Immature natural killer cell (primary cell): ENCODE measurements at regions not wholly inside any gene's neighbourhood (a gene's known extent, or its start where the extent isn't known, plus 50 kb on each side); places are given as distances from the start of the nearest gene placed in this dataset.
"Not testable (repeated sequence)": the region's sequence is repeated elsewhere in the genome, so short reads cannot be mapped to it uniquely, and the experiment has no call there.

Source experiments
- DNase-seq, 3 donors: peaks; one replicate each; pipeline ENCODE4 v3.0.0; 2022; ENCODE audit warnings: mixed read lengths in 1 of 3
- H3K27ac Mint-ChIP-seq, 6 donors: one replicate each; pipeline ENCODE4 v1.8.0; 2020; ENCODE audit warnings: mixed read lengths in 6 of 6, mild to moderate bottlenecking in 5 of 6, inconsistent platforms in 4 of 6, moderate library complexity in 3 of 6
- H3K27me3 Mint-ChIP-seq, 3 donors: one replicate each; pipeline ENCODE4 v1.8.0; 2020 to 2021; ENCODE audit warnings: low read depth in 3 of 3, mild to moderate bottlenecking in 3 of 3, mixed read lengths in 3 of 3, moderate library complexity in 3 of 3, inconsistent platforms in 1 of 3
- H3K36me3 Mint-ChIP-seq, 3 donors: one replicate each; pipeline ENCODE4 v1.8.0; 2020; ENCODE audit warnings: mixed read lengths in 3 of 3, inconsistent platforms in 2 of 3, mild to moderate bottlenecking in 2 of 3
- H3K4me1 Mint-ChIP-seq, 2 donors: one replicate each; pipeline ENCODE4 v1.8.0; 2020; ENCODE audit warnings: inconsistent platforms in 2 of 2, mild to moderate bottlenecking in 2 of 2, mixed read lengths in 2 of 2, moderate library complexity in 1 of 2
- H3K4me3 Mint-ChIP-seq, 5 donors: one replicate each; pipeline ENCODE4 v1.8.0; 2020; ENCODE audit warnings: mild to moderate bottlenecking in 5 of 5, mixed read lengths in 5 of 5, inconsistent platforms in 3 of 5, moderate library complexity in 3 of 5
- H3K9me3 Mint-ChIP-seq, 6 donors: one replicate each; pipeline ENCODE4 v1.8.0; 2020; ENCODE audit warnings: mild to moderate bottlenecking in 6 of 6, mixed read lengths in 6 of 6, inconsistent platforms in 4 of 6, moderate library complexity in 3 of 6

DNA sequence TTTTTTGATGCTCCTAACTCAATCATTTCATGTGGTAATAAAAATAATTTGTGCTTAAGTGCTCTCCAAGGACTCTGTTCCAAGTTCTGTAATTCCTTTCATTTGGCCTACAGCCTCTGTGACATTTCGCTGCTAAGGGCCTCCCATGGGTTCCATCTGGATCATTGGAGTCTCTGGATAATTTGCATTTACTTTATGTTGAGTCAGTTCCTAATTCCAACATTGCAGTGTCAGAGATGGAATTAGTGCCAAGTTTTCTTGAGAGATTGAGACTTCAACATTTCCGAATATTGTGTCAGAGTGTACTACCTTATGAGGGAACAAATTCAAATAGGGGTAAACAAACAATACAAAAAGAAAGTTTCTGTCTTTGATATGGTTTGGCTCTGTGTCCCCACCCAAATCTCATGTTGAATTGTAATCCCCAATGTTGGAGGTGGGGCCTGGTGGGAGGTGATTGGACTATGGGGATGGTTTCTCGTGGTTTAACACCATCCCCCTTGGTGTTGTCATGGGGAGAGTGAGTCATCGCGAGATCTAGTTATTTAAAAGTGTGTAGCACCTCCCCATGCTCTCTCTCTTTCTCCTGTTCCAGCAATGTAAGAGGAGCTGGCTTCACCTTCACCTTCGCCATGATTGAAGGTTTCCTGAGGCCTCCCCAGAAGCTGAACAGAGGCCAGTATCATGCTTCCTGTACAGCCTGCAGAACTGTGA, 244.1 kb upstream of the TBX18 start:
- no peak for DNase-seq
- Mint-ChIP-seq H3K9me3 (peaks cover 0 to 6% (median 2%) of the 10 kb centered on the region in 6 donors), H3K4me3 (no peak overlapping the region), H3K4me1 (no peaks in the 10 kb centered on the region), H3K27ac (no peak overlapping the region), H3K27me3 (peaks cover 0 to 3% (median 1%) of the 10 kb centered on the region in 3 donors), H3K36me3 (no peaks in the 10 kb centered on the region)

- no peak overlapping the region for H3K27ac Mint-ChIP-seq
- H3K4me1 Mint-ChIP-seq = no peaks in the 10 kb centered on the region
- DNase-seq = no peak
- H3K4me3 Mint-ChIP-seq = no peak overlapping the region
- H3K27me3 Mint-ChIP-seq = peaks cover 0 to 3% (median 0%) of the 10 kb centered on the region in 3 donors
- H3K36me3 Mint-ChIP-seq = no peaks in the 10 kb centered on the region
- H3K9me3 Mint-ChIP-seq = peaks cover 0 to 10% (median 6%) of the 10 kb centered on the region in 6 donors
Observed at GRCh38 chr6:85006362-85006761, 242.0 kb upstream of the TBX18 start.

GRCh38 chr6:85005494-85005893, 241.1 kb upstream of the TBX18 start:
- no peaks in the 10 kb centered on the region for H3K36me3 Mint-ChIP-seq
- peaks cover 0 to 10% (median 6%) of the 10 kb centered on the region in 6 donors for H3K9me3 Mint-ChIP-seq
- no peak overlapping the region for H3K4me3 Mint-ChIP-seq
- H3K4me1 Mint-ChIP-seq = no peaks in the 10 kb centered on the region
- DNase-seq = no peak
- peaks cover 0 to 3% (median 0%) of the 10 kb centered on the region in 3 donors for H3K27me3 Mint-ChIP-seq
- H3K27ac Mint-ChIP-seq = no peak overlapping the region

- Mint-ChIP-seq H3K4me3 (no peak overlapping the region), H3K27me3 (peaks cover 0 to 3% (median 0%) of the 10 kb centered on the region in 3 donors), H3K4me1 (no peaks in the 10 kb centered on the region), H3K27ac (no peak overlapping the region), H3K9me3 (peaks cover 0 to 10% (median 6%) of the 10 kb centered on the region in 6 donors), H3K36me3 (no peaks in the 10 kb centered on the region)
- DNase-seq = no peak
Observed at GRCh38 chr6:85004361-85004995, 240.1 kb upstream of the TBX18 start.

DNA sequence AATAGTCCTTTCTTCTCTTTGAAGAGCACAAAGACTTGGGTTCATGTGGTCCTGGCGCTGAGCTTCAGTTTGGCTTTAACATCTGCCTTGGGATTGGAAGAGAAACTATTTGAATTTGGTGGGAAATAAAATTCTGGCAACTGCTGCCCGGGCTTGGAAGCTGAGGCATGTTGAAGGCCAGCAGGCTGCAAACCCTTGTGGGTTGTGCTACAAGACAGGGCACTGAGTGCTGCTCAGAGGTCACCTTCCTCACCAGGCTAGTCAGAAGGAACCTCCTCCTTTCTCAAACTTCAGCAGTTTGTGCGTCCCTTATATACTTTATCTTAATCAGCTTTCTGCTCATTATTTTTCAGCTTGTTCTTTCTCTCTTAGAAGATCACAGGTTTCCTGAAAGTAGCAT, 238.4 kb upstream of the TBX18 start:
- no peaks in the 10 kb centered on the region for H3K4me1 Mint-ChIP-seq

DNA sequence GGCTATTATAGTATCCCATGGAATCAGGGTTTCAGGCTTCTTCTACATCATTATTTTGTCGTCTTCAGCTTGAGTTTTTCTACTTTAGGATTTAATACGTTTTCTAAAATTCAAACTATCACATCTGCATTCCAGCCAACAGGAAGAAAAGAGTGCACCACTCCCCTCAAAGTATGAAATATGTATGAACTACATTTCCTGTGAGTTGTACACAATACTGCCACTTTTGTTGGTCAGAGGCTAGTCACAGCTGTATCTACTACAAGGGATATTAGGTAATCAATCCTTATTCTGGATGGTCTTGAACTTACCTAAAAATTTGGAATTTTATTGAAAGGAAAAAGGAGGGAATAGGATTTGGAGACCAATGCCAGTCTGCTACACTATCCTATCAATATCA, 235.6 kb upstream of the TBX18 start:
- peaks cover 1 to 13% (median 8%) of the 10 kb centered on the region in 6 donors for H3K9me3 Mint-ChIP-seq
- H3K27ac Mint-ChIP-seq = no peak overlapping the region

More for the DNA sequence above, 238.4 kb upstream of the TBX18 start:
- H3K27me3 Mint-ChIP-seq = peaks cover 0 to 3% (median 2%) of the 10 kb centered on the region in 3 donors
- H3K27ac Mint-ChIP-seq = no peak overlapping the region
- no peaks in the 10 kb centered on the region for H3K36me3 Mint-ChIP-seq
- H3K9me3 Mint-ChIP-seq = peaks cover 0 to 10% (median 4%) of the 10 kb centered on the region in 6 donors
- H3K4me3 Mint-ChIP-seq = no peak overlapping the region
- no peak for DNase-seq

GRCh38 chr6:84998223-84998622, 233.8 kb upstream of the TBX18 start:
- no peak for DNase-seq
- no peak overlapping the region for H3K4me3 Mint-ChIP-seq
- peaks cover 0 to 2% (median 0%) of the 10 kb centered on the region in 3 donors for H3K27me3 Mint-ChIP-seq
- no peak overlapping the region for H3K27ac Mint-ChIP-seq
- no peaks in the 10 kb centered on the region for H3K4me1 Mint-ChIP-seq
- peaks cover 0 to under 1% (median 0%) of the 10 kb centered on the region in 3 donors for H3K36me3 Mint-ChIP-seq
- H3K9me3 Mint-ChIP-seq = peaks cover 4 to 10% (median 8%) of the 10 kb centered on the region in 6 donors

More for the DNA sequence above, 235.6 kb upstream of the TBX18 start:
- no peak for DNase-seq
- Mint-ChIP-seq H3K4me3 (no peak overlapping the region), H3K27me3 (peaks cover 0 to 2% (median 2%) of the 10 kb centered on the region in 3 donors), H3K36me3 (no peaks in the 10 kb centered on the region), H3K4me1 (no peaks in the 10 kb centered on the region)

GRCh38 chr6:84988766-84989165, 224.4 kb upstream of the TBX18 start:
- peaks cover 24 to 50% (median 32%) of the 10 kb centered on the region in 6 donors for H3K9me3 Mint-ChIP-seq
- not testable (repeated sequence) for H3K4me1 Mint-ChIP-seq

DNA sequence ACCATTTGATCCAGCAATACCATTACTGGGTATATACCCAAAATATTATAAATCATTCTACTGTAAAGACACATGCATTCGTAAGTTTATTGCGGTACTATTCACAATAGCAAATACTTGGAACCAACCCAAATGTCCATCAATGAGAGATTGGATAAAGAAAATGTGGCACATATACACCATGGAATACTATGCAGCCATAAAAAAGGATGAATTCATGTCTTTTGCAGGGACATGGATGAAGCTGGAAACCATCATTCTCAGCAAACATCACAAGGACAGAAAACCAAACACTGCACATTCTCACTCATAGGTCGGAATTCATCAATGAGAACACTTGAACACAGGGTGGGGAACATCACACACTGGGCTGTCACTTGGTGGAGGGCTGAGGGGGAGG, 221.1 kb upstream of the TBX18 start:
- not testable (repeated sequence) for H3K4me1 Mint-ChIP-seq, DNase-seq, H3K27ac Mint-ChIP-seq, H3K27me3 Mint-ChIP-seq, H3K4me3 Mint-ChIP-seq, H3K36me3 Mint-ChIP-seq
- peaks cover 20 to 55% (median 30%) of the 10 kb centered on the region in 6 donors for H3K9me3 Mint-ChIP-seq

More at GRCh38 chr6:84988766-84989165, 224.4 kb upstream of the TBX18 start:
- DNase-seq, H3K4me3 Mint-ChIP-seq, H3K36me3 Mint-ChIP-seq, H3K27me3 Mint-ChIP-seq, H3K27ac Mint-ChIP-seq: not testable (repeated sequence)

DNA sequence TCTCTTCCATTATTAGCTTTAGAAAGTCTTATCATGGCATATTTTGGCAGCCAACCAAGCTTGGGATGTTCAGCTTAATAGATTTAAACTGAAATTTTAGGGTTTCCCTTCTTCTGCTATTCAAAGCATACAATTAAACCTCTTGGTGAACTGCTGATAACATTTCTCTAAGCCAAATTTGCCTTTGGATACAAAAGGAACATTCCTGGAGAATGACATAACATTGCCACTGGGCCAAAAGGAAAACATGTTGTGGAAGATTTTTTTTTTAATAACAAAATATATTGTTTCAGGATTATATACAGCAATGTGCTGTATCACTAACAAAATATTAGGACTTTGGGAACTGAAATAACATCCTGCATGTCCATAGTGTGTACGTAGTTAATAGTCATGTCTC, 215.1 kb upstream of the TBX18 start:
- Mint-ChIP-seq H3K4me3 (no peak overlapping the region), H3K27me3 (peaks cover 0 to 6% (median 0%) of the 10 kb centered on the region in 3 donors), H3K4me1 (no peaks in the 10 kb centered on the region), H3K27ac (no peak overlapping the region), H3K9me3 (peaks cover 5 to 29% (median 17%) of the 10 kb centered on the region in 6 donors), H3K36me3 (no peaks in the 10 kb centered on the region)
- no peak for DNase-seq

DNA sequence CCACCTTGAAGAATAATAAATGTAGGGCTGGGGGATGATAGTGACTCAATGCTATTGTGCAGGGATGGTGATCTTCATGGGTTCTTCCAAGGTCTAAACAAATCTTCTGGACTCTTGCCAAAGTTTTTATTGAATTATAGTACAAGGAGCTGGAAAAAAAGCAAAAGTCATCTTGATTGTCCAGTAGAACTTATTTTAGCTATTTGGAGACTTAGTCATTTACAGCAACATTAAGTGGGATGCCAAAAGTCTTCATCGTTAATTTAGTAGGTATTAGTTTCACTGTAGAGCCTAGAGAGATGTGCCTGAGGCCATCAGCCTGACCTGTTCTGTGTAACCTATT, 212.9 kb upstream of the TBX18 start:
- H3K4me1 Mint-ChIP-seq = no peaks in the 10 kb centered on the region
- peaks cover 0 to 15% (median 10%) of the 10 kb centered on the region in 6 donors for H3K9me3 Mint-ChIP-seq
- H3K4me3 Mint-ChIP-seq = no peak overlapping the region
- H3K27me3 Mint-ChIP-seq = peaks cover 0 to 6% (median 0%) of the 10 kb centered on the region in 3 donors
- no peaks in the 10 kb centered on the region for H3K36me3 Mint-ChIP-seq
- DNase-seq = no peak
- no peak overlapping the region for H3K27ac Mint-ChIP-seq

DNA sequence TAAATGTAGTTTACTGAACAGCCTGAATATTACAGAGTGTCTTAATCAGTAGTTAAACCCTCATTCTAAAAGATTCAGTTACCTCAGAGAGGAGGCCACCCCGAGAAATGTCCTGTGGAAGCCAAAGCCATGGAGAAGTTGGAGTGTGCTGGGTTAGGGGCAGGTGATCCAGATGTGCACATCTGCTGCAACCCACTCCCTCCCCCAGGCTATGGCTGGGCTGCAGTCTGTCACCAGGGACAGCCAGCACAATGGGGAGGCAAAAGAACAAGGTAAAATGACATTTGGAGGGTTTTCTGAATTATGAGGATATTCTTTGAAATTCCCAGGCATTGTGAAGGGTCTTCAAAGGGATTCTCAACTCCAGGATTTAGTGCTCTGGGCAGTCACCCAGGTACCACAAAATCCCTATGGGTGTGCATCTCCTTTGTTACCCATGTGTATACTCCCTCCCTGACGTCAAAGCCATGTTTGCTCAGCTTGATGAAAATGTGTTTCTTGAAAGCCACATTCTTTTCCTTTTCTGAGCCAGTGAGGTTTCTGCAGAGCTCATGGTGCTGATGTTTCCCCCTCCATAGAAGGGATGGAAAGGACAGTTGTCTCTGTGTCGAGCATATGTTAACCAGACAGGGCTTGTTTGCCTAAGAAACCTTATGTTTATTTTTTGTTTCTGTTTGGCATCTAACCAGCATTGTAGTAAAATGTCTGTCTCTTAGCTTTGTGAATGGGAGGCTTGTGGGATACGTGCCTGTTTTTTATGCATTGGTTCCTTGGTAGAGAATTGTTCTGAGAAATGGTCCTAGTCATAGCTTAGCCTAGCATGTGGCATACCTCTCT, 212.3 kb upstream of the TBX18 start:
- Mint-ChIP-seq H3K9me3 (peaks cover 0 to 15% (median 9%) of the 10 kb centered on the region in 6 donors), H3K4me3 (no peak overlapping the region)
- DNase-seq = no peak

GRCh38 chr6:84975316-84975715, 210.9 kb upstream of the TBX18 start:
- no peaks in the 10 kb centered on the region for H3K4me1 Mint-ChIP-seq
- no peaks in the 10 kb centered on the region for H3K36me3 Mint-ChIP-seq
- H3K27me3 Mint-ChIP-seq = peaks cover 0 to 3% (median 0%) of the 10 kb centered on the region in 3 donors
- peaks cover 0 to 9% (median 3%) of the 10 kb centered on the region in 6 donors for H3K9me3 Mint-ChIP-seq
- H3K27ac Mint-ChIP-seq = no peak overlapping the region
- DNase-seq = no peak
- H3K4me3 Mint-ChIP-seq = no peak overlapping the region

More for the DNA sequence above, 212.3 kb upstream of the TBX18 start:
- Mint-ChIP-seq H3K4me1 (no peaks in the 10 kb centered on the region), H3K36me3 (no peaks in the 10 kb centered on the region), H3K27ac (no peak overlapping the region), H3K27me3 (peaks cover 0 to 3% (median 0%) of the 10 kb centered on the region in 3 donors)

DNA sequence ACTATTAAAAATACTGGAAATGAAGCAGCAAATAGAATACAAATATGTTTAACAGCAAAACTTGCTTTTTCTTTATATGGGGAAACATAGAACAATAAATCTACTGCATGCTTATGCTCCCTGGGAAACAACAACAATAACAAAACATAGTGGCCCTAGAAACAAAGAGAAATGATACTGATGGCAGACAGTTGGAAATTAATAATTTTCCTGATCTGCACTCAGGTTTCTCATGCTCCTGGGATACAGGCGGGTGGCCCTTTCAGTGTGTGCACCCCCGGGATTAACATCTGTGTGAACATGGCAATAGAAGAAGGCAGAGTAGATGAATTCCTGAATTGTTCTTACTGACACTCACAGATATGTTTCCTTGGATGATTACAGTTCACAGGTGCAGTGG, 209.2 kb upstream of the TBX18 start:
- Mint-ChIP-seq H3K27me3 (peaks cover 0 to 4% (median 0%) of the 10 kb centered on the region in 3 donors), H3K36me3 (no peaks in the 10 kb centered on the region), H3K9me3 (peaks cover 5 to 16% (median 10%) of the 10 kb centered on the region in 6 donors), H3K4me3 (no peak overlapping the region), H3K27ac (no peak overlapping the region), H3K4me1 (no peaks in the 10 kb centered on the region)
- no peak for DNase-seq
